GM18517 (cell line): ENCODE measurements at regions not wholly inside any gene's neighbourhood (a gene's known extent, or its start where the extent isn't known, plus 50 kb on each side); places are given as distances from the start of the nearest gene placed in this dataset.

Experiments
- ATAC-seq: cut with Tn5 transposase; IDR thresholded peaks from one replicate; pipeline ENCODE4 v1.9.1; 2021; ENCODE audit warnings: mild to moderate bottlenecking, moderate library complexity; ENCODE audit not compliant: unreplicated experiment

GRCh38 chr3:105923140-105923539 is 54.3 kb upstream of the CBLB start:
- ATAC-seq, result no peak

- no peak for ATAC-seq
These were observed 58.9 kb upstream of the CBLB start for GRCh38 chr3:105927741-105928140.

- ATAC-seq, result no peak
These were observed 61.9 kb upstream of the CBLB start for GRCh38 chr3:105930733-105931132.

GRCh38 chr3:105931500-105931899 is 62.7 kb upstream of the CBLB start:
- no peak for ATAC-seq

- no peak for ATAC-seq
These were observed 65.1 kb upstream of the CBLB start for GRCh38 chr3:105933871-105934270.

- no peak for ATAC-seq
These were observed 69.3 kb upstream of the CBLB start for GRCh38 chr3:105938101-105938500.

GRCh38 chr3:105938806-105939205 is 70.0 kb upstream of the CBLB start:
- no peak for ATAC-seq

GRCh38 chr3:105944276-105944675 is 75.5 kb upstream of the CBLB start:
- no peak for ATAC-seq

GRCh38 chr3:105944721-105945120 is 75.9 kb upstream of the CBLB start:
- ATAC-seq, result no peak

GRCh38 chr3:105948101-105948500 is 79.3 kb upstream of the CBLB start:
- no peak for ATAC-seq

- no peak for ATAC-seq
These were observed 82.2 kb upstream of the CBLB start for GRCh38 chr3:105950881-105951600.

GRCh38 chr3:105953831-105954230 is 85.0 kb upstream of the CBLB start:
- no peak for ATAC-seq

GRCh38 chr3:105956306-105956705 is 87.5 kb upstream of the CBLB start:
- ATAC-seq, result no peak

- no peak for ATAC-seq
These were observed 88.9 kb upstream of the CBLB start for GRCh38 chr3:105957722-105958121.

- ATAC-seq, result no peak
These were observed 89.6 kb upstream of the CBLB start for GRCh38 chr3:105958237-105959000.

GRCh38 chr3:105959851-105960250 is 91.0 kb upstream of the CBLB start:
- ATAC-seq, result no peak

GRCh38 chr3:105960381-105960780 is 91.6 kb upstream of the CBLB start:
- no peak for ATAC-seq

GRCh38 chr3:105963161-105963560 is 94.3 kb upstream of the CBLB start:
- no peak for ATAC-seq

GRCh38 chr3:105965384-105965783 is 96.6 kb upstream of the CBLB start:
- ATAC-seq, result no peak

- ATAC-seq, result no peak
These were observed 98.3 kb upstream of the CBLB start for GRCh38 chr3:105967117-105967516.

- no peak for ATAC-seq
These were observed 101.5 kb upstream of the CBLB start for GRCh38 chr3:105970283-105970682.

- ATAC-seq, result no peak
These were observed 103.3 kb upstream of the CBLB start for GRCh38 chr3:105972069-105972468.
